Testis (tissue), 2 donors: ENCODE measurements at regions not wholly inside any gene's neighbourhood (a gene's known extent, or its start where the extent isn't known, plus 50 kb on each side); places are given as distances from the start of the nearest gene placed in this dataset.

ENCODE experiments used
- DNase-seq: peaks from one replicate; pipeline ENCODE4 v3.0.0-alpha.2; 2019
- H3K27ac ChIP-seq, 2 donors: fragments of 200-600 bp; sonication (generic); one replicate each; pipeline ENCODE4 v1.5.1; 2019
- H3K27me3 ChIP-seq: fragments of 200-600 bp; sonication (generic); one replicate; pipeline ENCODE4 v1.5.1; 2019
- H3K36me3 ChIP-seq: fragments of 200-600 bp; sonication (generic); one replicate; pipeline ENCODE4 v1.5.1; 2017; ENCODE audit warnings: low read depth; ENCODE audit errors: missing control alignments
- H3K4me1 ChIP-seq: fragments of 200-600 bp; sonication (generic); one replicate; pipeline ENCODE4 v1.5.1; 2019
- H3K4me3 ChIP-seq, 2 donors: fragments of 200-600 bp; sonication (generic); one replicate each; pipeline ENCODE4 v1.5.1; 2017 to 2019
- H3K9me3 ChIP-seq: fragments of 200-600 bp; sonication (generic); one replicate; pipeline ENCODE4 v1.5.1; 2017
- CTCF ChIP-seq, 3 experiments: fragments of 450-650 bp in 2 of 3; fragments of 200-600 bp in 1 of 3; sonication (generic) in 1 of 3; IDR thresholded peaks; one replicate each; pipeline ENCODE4 v1.5.1; 2016 to 2019; ENCODE audit warnings: antibody characterized with exemption in 3 of 3, mild to moderate bottlenecking in 2 of 3, moderate library complexity in 1 of 3
- POLR2A ChIP-seq: fragments of 450-650 bp; IDR thresholded peaks from one replicate; pipeline ENCODE4 v1.6.1; 2017; ENCODE audit warnings: antibody characterized with exemption, mild to moderate bottlenecking, moderate library complexity
- WGBS, 2 donors: methylation state at CpG; one replicate each; pipeline ENCODE4 v1.1.5; 2018; 5-methylcytosine and 5-hydroxymethylcytosine counted together
- intact Hi-C: fragments of 100-400 bp; cut with DNase I; formaldehyde crosslinking; loops from one replicate; pipeline ENCODE4 v1.15.1; 2023; ENCODE audit warnings: low total_unique reads

- H3K27ac ChIP-seq = no peak overlapping the region
- H3K4me1 ChIP-seq = no peaks in the 10 kb centered on the region
- intact Hi-C loops = no loop called here
- H3K36me3 ChIP-seq = no peaks in the 10 kb centered on the region
- no peak for DNase-seq
- WGBS, 2 donors = 85 to 93% methylated on average over 3 of the region's 3 CpGs
- no peaks in the 10 kb centered on the region for H3K27me3 ChIP-seq
- H3K9me3 ChIP-seq = no peaks in the 10 kb centered on the region
- no peak for TF ChIP-seq POLR2A
- no peak for TF ChIP-seq CTCF (IDR thresholded peaks at IDR 0.05)
- no peak overlapping the region for H3K4me3 ChIP-seq
Observed at GRCh38 chr16:26877421-26877820, 189.3 kb upstream of the C16orf82 start.

- 93 to 94% methylated on average over 1 of the region's 1 CpG for WGBS, 2 donors
- DNase-seq = no peak
- TF ChIP-seq POLR2A (no peak), CTCF (IDR thresholded peaks at IDR 0.05) (no peak)
- H3K27ac ChIP-seq = no peak overlapping the region
- H3K27me3 ChIP-seq = no peaks in the 10 kb centered on the region
- H3K4me1 ChIP-seq = no peaks in the 10 kb centered on the region
- intact Hi-C loops = no loop called here
- H3K36me3 ChIP-seq = no peaks in the 10 kb centered on the region
- H3K4me3 ChIP-seq = no peak overlapping the region
- no peaks in the 10 kb centered on the region for H3K9me3 ChIP-seq
Observed at GRCh38 chr16:26885674-26886073, 181.1 kb upstream of the C16orf82 start.

- Histone ChIP-seq H3K27me3 (no peaks in the 10 kb centered on the region), H3K4me1 (no peaks in the 10 kb centered on the region), H3K4me3 (no peak overlapping the region), H3K36me3 (no peaks in the 10 kb centered on the region), H3K27ac (no peak overlapping the region), H3K9me3 (no peaks in the 10 kb centered on the region)
- TF ChIP-seq CTCF (IDR thresholded peaks at IDR 0.05) (no peak), POLR2A (no peak)
- intact Hi-C loops = no loop called here
- WGBS, 2 donors = 67 to 78% methylated on average over 2 of the region's 2 CpGs
- DNase-seq = no peak
Observed at GRCh38 chr16:26889740-26890139, 177.0 kb upstream of the C16orf82 start.

- intact Hi-C loops = no loop called here
- no peak for DNase-seq
- H3K4me1 ChIP-seq = no peaks in the 10 kb centered on the region
Observed at GRCh38 chr16:26898200-26898599, 168.5 kb upstream of the C16orf82 start.

More at GRCh38 chr16:26898200-26898599, 168.5 kb upstream of the C16orf82 start:
- H3K27ac ChIP-seq = no peak overlapping the region
- no peaks in the 10 kb centered on the region for H3K27me3 ChIP-seq
- H3K36me3 ChIP-seq = no peaks in the 10 kb centered on the region
- H3K4me3 ChIP-seq = no peak overlapping the region
- no peak for TF ChIP-seq POLR2A
- no peak for TF ChIP-seq CTCF (IDR thresholded peaks at IDR 0.05)
- no peaks in the 10 kb centered on the region for H3K9me3 ChIP-seq
